ENCODE measurements at regions not wholly inside any gene's neighbourhood (a gene's known extent, or its start where the extent isn't known, plus 50 kb on each side); places are given as distances from the start of the nearest gene placed in this dataset.

DNA sequence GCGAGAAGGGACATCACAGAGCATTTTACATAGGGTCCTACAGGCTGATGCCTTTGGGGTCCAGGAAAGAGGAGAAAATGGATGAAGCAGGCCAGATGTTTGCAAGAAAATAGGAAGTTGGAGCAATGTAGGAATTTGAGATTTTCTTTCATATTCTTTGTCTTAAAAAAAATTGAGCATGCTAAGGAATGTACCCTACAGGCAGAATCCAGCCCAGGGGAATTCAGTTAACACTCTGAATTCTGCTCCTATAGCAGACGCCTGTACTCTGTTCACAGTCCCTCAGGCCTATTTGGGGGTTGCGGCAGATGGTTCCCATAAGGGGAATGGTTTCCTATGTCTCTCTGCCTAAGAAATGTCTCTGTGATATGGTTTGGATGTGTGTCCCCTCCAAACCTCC, 393.7 kb upstream of the C16orf82 start:
- Mint-ChIP-seq H3K27me3 (no peaks in the 10 kb centered on the region), H3K9me3 (ENCODE audit: low read depth) (peaks cover 14% of the 10 kb centered on the region), H3K4me1 (ENCODE audit: low read depth) (peaks cover 26% of the 10 kb centered on the region), H3K36me3 (no peaks in the 10 kb centered on the region), H3K4me3 (no peak overlapping the region), H3K27ac (no peak overlapping the region)

DNA sequence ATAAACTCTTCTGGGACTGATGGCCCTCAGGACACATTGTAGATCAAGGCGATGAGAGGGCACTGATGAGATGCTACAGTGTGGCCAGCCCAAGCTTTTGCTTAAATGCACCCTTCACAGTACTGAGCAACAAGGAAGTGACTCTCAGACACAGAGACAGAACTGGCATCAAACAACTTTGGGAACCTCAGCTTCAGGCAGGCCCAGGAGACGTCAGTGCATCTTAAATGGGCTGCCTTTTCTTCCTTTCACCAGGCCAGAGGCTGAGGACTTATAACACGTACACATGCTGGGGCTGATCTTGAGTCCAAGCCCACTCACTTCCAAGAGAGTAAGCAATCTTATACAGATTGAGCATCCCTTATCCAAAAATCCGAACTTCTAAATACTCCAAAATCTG, 386.1 kb upstream of the C16orf82 start:
- Mint-ChIP-seq H3K4me3 (no peak overlapping the region), H3K4me1 (ENCODE audit: low read depth) (no peaks in the 10 kb centered on the region), H3K27ac (no peak overlapping the region)

DNA sequence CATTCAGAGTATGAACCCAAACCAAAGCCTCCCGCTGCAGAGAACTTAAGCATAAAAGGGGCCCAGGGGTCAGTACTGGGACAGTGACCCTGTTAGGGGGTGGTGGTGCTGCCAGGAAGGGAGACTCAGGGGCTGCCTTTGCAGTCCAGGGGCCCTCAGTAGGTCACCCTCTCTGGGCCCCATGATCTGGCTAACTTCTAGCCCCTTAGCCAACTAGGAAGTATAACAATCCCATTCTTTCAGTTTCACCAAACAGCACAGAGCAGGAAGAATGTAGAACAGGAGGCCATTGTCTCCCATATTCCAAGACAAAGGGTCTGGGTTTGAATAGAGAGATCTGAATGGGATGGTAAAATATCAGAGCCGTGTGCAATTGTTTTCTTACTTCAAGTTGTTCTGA, 378.6 kb upstream of the C16orf82 start:
- H3K36me3 Mint-ChIP-seq: no peaks in the 10 kb centered on the region
- no peak overlapping the region for H3K4me3 Mint-ChIP-seq
- H3K4me1 Mint-ChIP-seq (ENCODE audit: low read depth): no peaks in the 10 kb centered on the region
- H3K9me3 Mint-ChIP-seq (ENCODE audit: low read depth): no peaks in the 10 kb centered on the region
- peaks cover 7% of the 10 kb centered on the region for H3K27me3 Mint-ChIP-seq
- H3K27ac Mint-ChIP-seq: no peak overlapping the region

More for the DNA sequence above, 386.1 kb upstream of the C16orf82 start:
- Mint-ChIP-seq H3K27me3 (peaks cover 3% of the 10 kb centered on the region), H3K9me3 (ENCODE audit: low read depth) (no peaks in the 10 kb centered on the region), H3K36me3 (no peaks in the 10 kb centered on the region)

DNA sequence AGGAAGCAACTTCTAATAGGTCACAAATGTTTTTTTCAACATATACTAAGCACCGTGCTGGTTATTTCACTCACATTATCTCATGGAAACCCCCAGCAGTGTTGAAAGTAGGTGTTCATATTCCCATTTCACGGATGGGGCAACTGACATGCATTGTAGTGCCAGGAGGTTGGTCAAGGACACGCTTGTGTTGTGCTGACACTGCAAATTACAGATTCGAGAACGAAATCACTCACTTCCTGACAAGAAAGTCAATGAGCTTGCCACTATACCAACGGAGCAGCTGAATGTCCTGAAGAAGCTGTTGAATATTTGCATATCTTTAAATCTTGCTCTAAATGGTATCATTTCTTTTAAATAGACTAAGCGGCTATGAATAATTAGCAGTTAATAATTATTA, 378.0 kb upstream of the C16orf82 start:
- H3K27me3 Mint-ChIP-seq: peaks cover 7% of the 10 kb centered on the region
- H3K9me3 Mint-ChIP-seq (ENCODE audit: low read depth): no peaks in the 10 kb centered on the region
- no peaks in the 10 kb centered on the region for H3K36me3 Mint-ChIP-seq
- H3K4me3 Mint-ChIP-seq: no peak overlapping the region
- no peak overlapping the region for H3K27ac Mint-ChIP-seq
- H3K4me1 Mint-ChIP-seq (ENCODE audit: low read depth): no peaks in the 10 kb centered on the region

DNA sequence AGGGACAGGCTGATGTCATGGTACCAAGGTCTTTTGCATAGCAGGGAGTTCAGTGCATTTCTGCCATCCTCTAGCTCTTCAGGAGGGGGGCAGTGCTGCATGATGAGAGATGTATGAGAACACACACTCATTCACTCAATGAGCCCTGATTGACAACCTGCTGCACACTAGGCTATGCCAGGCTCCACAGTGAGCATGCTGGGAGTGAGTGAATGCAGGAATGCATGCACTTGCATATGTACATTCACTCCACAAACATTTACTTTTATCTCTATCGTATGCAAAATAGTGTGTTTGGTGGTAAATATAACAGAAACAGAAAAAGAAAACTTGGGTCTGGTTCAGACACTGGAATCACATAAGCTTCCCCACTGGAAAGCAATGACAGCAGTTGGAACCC, 374.1 kb upstream of the C16orf82 start:
- H3K9me3 Mint-ChIP-seq (ENCODE audit: low read depth): no peaks in the 10 kb centered on the region
- H3K4me1 Mint-ChIP-seq (ENCODE audit: low read depth): no peaks in the 10 kb centered on the region
- peaks cover 5% of the 10 kb centered on the region for H3K27me3 Mint-ChIP-seq
- no peaks in the 10 kb centered on the region for H3K36me3 Mint-ChIP-seq
- H3K4me3 Mint-ChIP-seq: no peak overlapping the region
- H3K27ac Mint-ChIP-seq: no peak overlapping the region

DNA sequence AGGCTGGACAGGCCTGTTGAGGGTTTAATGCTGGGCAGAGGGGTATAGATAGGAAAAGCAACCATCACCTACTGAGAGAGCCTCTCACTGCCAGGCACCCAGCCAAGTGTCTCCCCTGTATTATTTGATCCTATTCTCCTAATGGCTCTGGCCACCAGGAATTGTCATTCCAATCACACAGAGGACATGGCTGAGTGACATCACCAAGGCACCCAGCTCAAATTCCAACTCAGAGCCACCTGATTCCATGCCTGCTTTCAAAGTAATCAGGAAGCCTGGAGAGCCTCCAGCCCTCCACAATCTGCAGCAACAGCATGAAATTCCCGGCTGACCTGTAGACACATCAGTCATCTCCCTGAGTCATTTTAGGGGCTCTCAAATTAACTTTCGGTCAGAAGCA, 368.9 kb upstream of the C16orf82 start:
- Mint-ChIP-seq H3K36me3 (no peaks in the 10 kb centered on the region), H3K4me3 (no peak overlapping the region), H3K27ac (no peak overlapping the region), H3K9me3 (ENCODE audit: low read depth) (peaks cover 7% of the 10 kb centered on the region), H3K4me1 (ENCODE audit: low read depth) (no peaks in the 10 kb centered on the region), H3K27me3 (peaks cover 6% of the 10 kb centered on the region)

DNA sequence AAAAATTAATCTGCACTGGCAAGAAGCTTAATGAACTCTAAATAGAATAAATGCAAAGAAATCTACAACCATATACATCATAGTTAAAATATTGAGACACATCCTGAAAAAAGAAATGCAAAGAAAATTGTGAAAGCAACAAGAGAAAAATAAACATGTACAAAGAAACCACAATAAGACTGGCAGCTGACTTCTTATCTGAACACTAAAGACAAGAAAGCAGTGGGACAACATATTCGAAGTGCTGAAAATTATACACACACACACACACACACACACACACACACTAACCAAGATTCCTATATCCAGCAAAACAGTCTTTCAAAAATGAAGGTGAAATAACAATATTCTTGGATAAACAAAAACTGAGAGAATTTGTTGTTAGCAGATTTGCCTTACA, 366.5 kb upstream of the C16orf82 start:
- Mint-ChIP-seq H3K4me3 (no peak overlapping the region), H3K27ac (no peak overlapping the region), H3K4me1 (ENCODE audit: low read depth) (no peaks in the 10 kb centered on the region), H3K9me3 (ENCODE audit: low read depth) (peaks cover 7% of the 10 kb centered on the region), H3K36me3 (no peaks in the 10 kb centered on the region), H3K27me3 (peaks cover 6% of the 10 kb centered on the region)

DNA sequence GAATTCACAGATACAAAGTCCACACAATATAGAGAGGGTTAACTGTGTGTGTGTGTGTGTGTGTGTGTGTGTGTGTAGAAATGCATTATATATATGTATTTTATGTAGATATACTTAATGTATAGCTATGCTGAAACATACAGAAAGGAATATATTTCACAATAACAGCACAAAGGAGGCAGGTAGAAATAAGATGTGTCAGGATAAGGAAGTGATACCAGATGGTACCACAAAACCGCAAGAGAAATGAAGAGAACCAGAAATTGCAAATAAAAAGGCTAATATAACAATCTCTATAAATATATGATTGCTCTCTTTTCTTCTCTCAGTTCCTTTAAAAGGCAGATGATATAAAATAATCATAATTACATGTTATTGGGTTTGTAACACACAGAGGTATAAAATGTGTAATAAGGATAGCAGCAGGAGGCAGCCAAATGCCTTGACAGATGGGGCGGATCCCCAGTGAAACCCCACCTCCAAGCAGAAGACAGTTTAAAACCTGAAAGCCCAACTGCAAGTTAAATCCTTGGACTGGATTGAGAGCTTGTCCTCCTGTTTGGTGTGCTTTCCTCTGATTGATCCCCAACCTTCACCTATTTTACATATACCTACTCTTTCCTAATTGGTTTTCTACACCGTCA, 365.4 kb upstream of the C16orf82 start:
- H3K27ac Mint-ChIP-seq: no peak overlapping the region
- H3K4me1 Mint-ChIP-seq (ENCODE audit: low read depth): no peaks in the 10 kb centered on the region
- H3K36me3 Mint-ChIP-seq: no peaks in the 10 kb centered on the region
- peaks cover 6% of the 10 kb centered on the region for H3K27me3 Mint-ChIP-seq
- peaks cover 7% of the 10 kb centered on the region for H3K9me3 Mint-ChIP-seq (ENCODE audit: low read depth)
- H3K4me3 Mint-ChIP-seq: no peak overlapping the region

DNA sequence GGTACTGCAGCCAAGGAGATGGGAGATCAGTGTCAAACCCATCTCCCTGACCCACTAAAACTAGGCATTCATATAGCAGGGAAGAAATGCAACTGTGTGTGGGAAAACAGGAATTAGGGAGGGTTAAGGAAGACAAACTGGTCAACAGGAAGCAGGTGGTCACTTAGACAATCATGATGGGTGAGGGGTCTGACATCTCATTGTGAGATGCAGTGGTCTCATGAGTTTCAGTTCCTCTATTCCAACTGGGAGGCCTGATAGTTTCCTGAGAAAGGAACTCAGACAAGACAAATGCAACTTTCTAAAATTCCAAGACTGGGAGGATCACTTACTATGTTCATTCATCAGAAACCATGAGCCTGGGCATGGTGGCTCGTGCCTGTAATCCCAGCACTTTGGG, 361.4 kb upstream of the C16orf82 start:
- Mint-ChIP-seq H3K27me3 (peaks cover 4% of the 10 kb centered on the region), H3K9me3 (ENCODE audit: low read depth) (peaks cover under 1% of the 10 kb centered on the region), H3K4me3 (no peak overlapping the region), H3K36me3 (no peaks in the 10 kb centered on the region), H3K4me1 (ENCODE audit: low read depth) (no peaks in the 10 kb centered on the region), H3K27ac (no peak overlapping the region)

DNA sequence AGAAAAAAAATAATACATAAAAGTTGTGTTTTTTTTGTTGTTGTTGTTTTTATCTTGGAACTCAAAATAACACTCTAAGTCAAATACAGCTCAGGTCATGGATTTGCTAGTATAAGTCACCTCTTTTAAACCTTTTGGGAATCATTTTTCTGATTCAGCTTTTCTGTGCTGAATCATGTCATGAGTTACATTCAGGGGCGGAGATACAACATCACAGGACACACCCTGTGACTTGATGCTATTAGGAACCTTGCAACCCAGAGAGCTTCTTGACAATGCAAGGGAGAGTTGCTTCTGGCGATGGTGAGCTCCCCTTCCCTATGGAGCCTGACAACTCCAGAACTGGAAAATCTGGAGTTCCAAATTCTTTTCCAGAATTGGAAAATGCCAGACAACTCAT, 358.3 kb upstream of the C16orf82 start:
- H3K9me3 Mint-ChIP-seq (ENCODE audit: low read depth): no peaks in the 10 kb centered on the region
- no peak overlapping the region for H3K27ac Mint-ChIP-seq
- H3K4me1 Mint-ChIP-seq (ENCODE audit: low read depth): no peaks in the 10 kb centered on the region
- H3K4me3 Mint-ChIP-seq: no peak overlapping the region
- H3K27me3 Mint-ChIP-seq: peaks cover 2% of the 10 kb centered on the region
- no peaks in the 10 kb centered on the region for H3K36me3 Mint-ChIP-seq

DNA sequence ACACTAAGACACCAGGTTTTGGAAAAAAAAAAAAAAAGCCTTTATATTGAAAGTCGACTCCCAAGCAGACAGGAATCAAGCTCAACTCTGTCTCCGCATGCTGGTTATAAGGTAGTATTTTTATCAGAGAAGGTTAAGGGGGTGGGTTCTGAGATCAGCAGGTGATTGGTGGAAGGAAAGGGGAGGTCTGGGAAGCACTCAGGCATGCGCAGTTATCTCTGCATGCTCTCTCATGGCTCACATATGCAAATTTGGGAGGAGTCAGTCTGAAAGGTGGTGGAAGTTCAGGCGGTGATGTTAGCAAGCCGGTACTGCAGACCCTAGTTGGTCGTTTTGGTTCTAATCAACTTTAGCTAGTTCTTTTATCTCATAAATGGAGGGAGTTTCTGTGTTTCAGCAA, 357.6 kb upstream of the C16orf82 start:
- Mint-ChIP-seq H3K4me3 (no peak overlapping the region), H3K9me3 (ENCODE audit: low read depth) (no peaks in the 10 kb centered on the region), H3K4me1 (ENCODE audit: low read depth) (no peaks in the 10 kb centered on the region), H3K36me3 (no peaks in the 10 kb centered on the region), H3K27ac (no peak overlapping the region), H3K27me3 (peaks cover 2% of the 10 kb centered on the region)

DNA sequence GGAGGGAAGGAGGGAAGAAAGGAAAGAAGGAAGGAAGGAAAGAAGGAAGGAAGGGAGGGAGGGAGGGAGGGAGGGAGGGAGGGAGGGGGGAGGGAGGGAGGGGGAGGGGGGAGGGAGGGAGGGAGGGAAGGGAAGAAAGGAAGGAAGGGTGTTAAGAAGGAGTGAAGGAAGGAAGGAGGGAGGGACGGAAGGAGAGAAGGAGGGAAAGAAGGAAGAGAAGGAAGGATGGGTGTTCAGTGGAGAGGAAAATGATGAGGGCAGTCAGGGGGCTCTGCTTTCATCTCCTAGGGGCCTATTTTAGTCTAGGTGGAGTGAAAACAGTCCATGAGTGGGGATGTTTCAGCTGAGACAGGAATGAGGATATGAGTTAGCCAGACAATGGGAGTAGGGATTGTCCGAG, 357.0 kb upstream of the C16orf82 start:
- Mint-ChIP-seq H3K36me3 (no peaks in the 10 kb centered on the region), H3K4me1 (ENCODE audit: low read depth) (no peaks in the 10 kb centered on the region), H3K27me3 (peaks cover 2% of the 10 kb centered on the region), H3K27ac (no peak overlapping the region), H3K4me3 (no peak overlapping the region), H3K9me3 (ENCODE audit: low read depth) (no peaks in the 10 kb centered on the region)

DNA sequence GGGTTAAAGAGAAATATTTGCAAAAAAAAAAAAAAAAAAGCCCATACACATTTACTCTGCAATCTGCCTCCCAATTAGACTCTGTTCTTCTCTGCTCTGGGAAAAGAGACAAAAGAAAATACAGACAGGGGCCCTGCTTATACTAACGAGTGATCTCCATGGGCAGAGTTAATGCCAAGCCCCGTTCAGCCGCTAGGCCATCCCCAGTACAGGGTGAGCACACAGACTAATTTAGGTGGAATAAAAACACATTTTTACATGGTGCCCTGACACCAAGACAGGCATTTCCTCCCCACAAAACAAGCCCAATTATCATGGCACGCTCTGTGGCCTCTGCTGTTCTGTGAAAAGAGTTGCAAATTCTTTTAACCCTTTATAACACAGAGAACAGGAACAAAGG, 356.3 kb upstream of the C16orf82 start:
- H3K27ac Mint-ChIP-seq: no peak overlapping the region
- peaks cover 2% of the 10 kb centered on the region for H3K27me3 Mint-ChIP-seq
- no peaks in the 10 kb centered on the region for H3K9me3 Mint-ChIP-seq (ENCODE audit: low read depth)
- no peaks in the 10 kb centered on the region for H3K4me1 Mint-ChIP-seq (ENCODE audit: low read depth)
- H3K36me3 Mint-ChIP-seq: no peaks in the 10 kb centered on the region
- H3K4me3 Mint-ChIP-seq: no peak overlapping the region

DNA sequence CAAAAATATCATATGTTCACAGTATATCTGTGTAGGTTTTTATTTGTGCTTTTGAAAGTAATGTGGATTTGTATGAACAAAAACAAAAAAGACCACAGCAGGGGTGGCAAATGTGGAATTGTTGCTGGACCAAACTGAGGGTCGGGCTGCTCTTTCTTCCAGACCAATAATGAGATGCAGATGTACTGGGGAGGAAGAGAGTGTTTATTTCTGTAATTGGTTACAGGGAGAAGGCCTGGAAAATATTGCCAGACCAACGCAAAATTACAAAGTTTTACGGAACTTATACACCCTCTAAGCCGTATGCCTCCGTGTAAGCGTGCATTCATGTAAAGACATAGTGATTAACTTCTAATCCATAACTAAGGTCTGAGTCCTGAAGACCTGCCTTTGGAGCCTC, 353.9 kb upstream of the C16orf82 start:
- Mint-ChIP-seq H3K4me1 (ENCODE audit: low read depth) (no peaks in the 10 kb centered on the region), H3K4me3 (no peak overlapping the region), H3K27ac (no peak overlapping the region), H3K9me3 (ENCODE audit: low read depth) (no peaks in the 10 kb centered on the region), H3K36me3 (no peaks in the 10 kb centered on the region), H3K27me3 (no peaks in the 10 kb centered on the region)

DNA sequence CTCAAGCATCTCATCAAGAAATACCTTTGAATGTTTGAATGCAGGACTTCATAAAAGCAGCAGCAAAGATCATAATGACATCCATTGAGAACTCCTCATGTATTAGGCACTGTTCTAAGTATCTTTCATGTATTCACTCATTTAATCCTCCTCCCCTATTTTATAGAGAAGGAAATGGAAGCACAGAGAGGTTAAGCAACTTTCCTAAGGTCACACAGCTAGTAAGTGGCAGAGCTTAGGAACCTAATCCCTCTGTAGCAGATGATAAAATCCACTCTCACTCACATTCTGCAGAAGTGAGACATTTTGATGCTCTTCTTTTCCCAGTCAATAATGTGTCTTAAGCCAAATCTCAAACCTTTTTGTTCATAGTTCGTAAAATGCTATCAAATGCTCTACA, 350.8 kb upstream of the C16orf82 start:
- H3K4me1 Mint-ChIP-seq (ENCODE audit: low read depth): no peaks in the 10 kb centered on the region
- no peaks in the 10 kb centered on the region for H3K9me3 Mint-ChIP-seq (ENCODE audit: low read depth)
- H3K27ac Mint-ChIP-seq: no peak overlapping the region
- H3K27me3 Mint-ChIP-seq: peaks cover 2% of the 10 kb centered on the region
- H3K4me3 Mint-ChIP-seq: no peak overlapping the region
- H3K36me3 Mint-ChIP-seq: no peaks in the 10 kb centered on the region

DNA sequence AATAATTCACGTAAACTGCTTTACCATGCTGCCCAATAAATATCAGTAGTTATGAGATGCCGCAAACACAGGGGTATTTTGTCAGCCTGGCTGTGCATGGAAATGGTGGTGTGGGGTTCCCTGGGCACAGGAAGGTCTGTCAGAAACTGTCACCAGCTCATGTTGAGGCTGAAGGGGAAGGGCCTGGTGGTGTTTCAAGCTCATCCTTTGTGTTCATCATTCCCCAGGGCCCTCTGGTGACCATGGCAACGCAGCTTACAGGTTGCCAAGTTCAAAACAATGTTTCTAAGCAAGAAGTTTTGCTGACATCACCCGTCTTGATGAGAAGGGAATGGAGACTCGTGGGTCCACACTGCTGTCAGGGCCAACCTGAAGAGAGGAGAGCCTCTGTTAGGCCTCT, 348.9 kb upstream of the C16orf82 start:
- H3K27ac Mint-ChIP-seq: no peak overlapping the region
- H3K36me3 Mint-ChIP-seq: no peaks in the 10 kb centered on the region
- peaks cover 2% of the 10 kb centered on the region for H3K27me3 Mint-ChIP-seq
- no peak overlapping the region for H3K4me3 Mint-ChIP-seq
- no peaks in the 10 kb centered on the region for H3K4me1 Mint-ChIP-seq (ENCODE audit: low read depth)
- no peaks in the 10 kb centered on the region for H3K9me3 Mint-ChIP-seq (ENCODE audit: low read depth)

Measured in activated naive CD8-positive, alpha-beta T cell (primary cell).